ENCODE measurements at regions not wholly inside any gene's neighbourhood (a gene's known extent, or its start where the extent isn't known, plus 50 kb on each side); places are given as distances from the start of the nearest gene placed in this dataset.

GRCh38 chr13:65188721-65189120 lies 2041.4 kb downstream of the PCDH9 start:
- no peak overlapping the region for H3K4me3 ChIP-seq (ENCODE audit: insufficient read length, low read depth)
- H3K9ac ChIP-seq (ENCODE audit: insufficient read length, low read depth) = no peak overlapping the region
- H3K4me1 ChIP-seq (ENCODE audit: insufficient read depth, insufficient read length) = no peaks in the 10 kb centered on the region
- DNase-seq (ENCODE audit: low read depth, low spot score) = no peak
- TF ChIP-seq SUZ12 (IDR thresholded peaks at IDR 0.05; ENCODE audit: extremely low read depth, insufficient read depth, insufficient read length) (no peak), ZNF274 (IDR thresholded peaks at IDR 0.05; ENCODE audit: low read depth, low read length) (no peak), YY1 (IDR thresholded peaks at IDR 0.05; ENCODE audit: insufficient read depth, insufficient read length) (no peak)
- no peaks in the 10 kb centered on the region for H3K27me3 ChIP-seq (ENCODE audit: insufficient read depth, insufficient read length)
- no peaks in the 10 kb centered on the region for H3K36me3 ChIP-seq (ENCODE audit: insufficient read depth, insufficient read length, low read length)
- H3K9me3 ChIP-seq (ENCODE audit: insufficient read depth, low read length) = no peaks in the 10 kb centered on the region

- TF ChIP-seq ZNF274 (IDR thresholded peaks at IDR 0.05; ENCODE audit: low read depth, low read length) = no peak
- TF ChIP-seq YY1 (IDR thresholded peaks at IDR 0.05; ENCODE audit: insufficient read depth, insufficient read length) = no peak
- no peak for TF ChIP-seq SUZ12 (IDR thresholded peaks at IDR 0.05; ENCODE audit: extremely low read depth, insufficient read depth, insufficient read length)
- Histone ChIP-seq H3K27me3 (ENCODE audit: insufficient read depth, insufficient read length) (no peaks in the 10 kb centered on the region), H3K4me1 (ENCODE audit: insufficient read depth, insufficient read length) (no peaks in the 10 kb centered on the region), H3K9me3 (ENCODE audit: insufficient read depth, low read length) (no peaks in the 10 kb centered on the region), H3K4me3 (ENCODE audit: insufficient read length, low read depth) (no peak overlapping the region), H3K9ac (ENCODE audit: insufficient read length, low read depth) (no peak overlapping the region), H3K36me3 (ENCODE audit: insufficient read depth, insufficient read length, low read length) (no peaks in the 10 kb centered on the region)
- DNase-seq (ENCODE audit: low read depth, low spot score) = no peak
These were observed 2062.1 kb downstream of the PCDH9 start for GRCh38 chr13:65168026-65168425.

GRCh38 chr13:65166675-65167074 lies 2063.5 kb downstream of the PCDH9 start:
- TF ChIP-seq YY1 (IDR thresholded peaks at IDR 0.05; ENCODE audit: insufficient read depth, insufficient read length) (no peak), SUZ12 (IDR thresholded peaks at IDR 0.05; ENCODE audit: extremely low read depth, insufficient read depth, insufficient read length) (no peak), ZNF274 (IDR thresholded peaks at IDR 0.05; ENCODE audit: low read depth, low read length) (no peak)
- DNase-seq (ENCODE audit: low read depth, low spot score) = no peak
- Histone ChIP-seq H3K4me3 (ENCODE audit: insufficient read length, low read depth) (no peak overlapping the region), H3K4me1 (ENCODE audit: insufficient read depth, insufficient read length) (no peaks in the 10 kb centered on the region), H3K9ac (ENCODE audit: insufficient read length, low read depth) (no peak overlapping the region), H3K36me3 (ENCODE audit: insufficient read depth, insufficient read length, low read length) (no peaks in the 10 kb centered on the region), H3K9me3 (ENCODE audit: insufficient read depth, low read length) (no peaks in the 10 kb centered on the region), H3K27me3 (ENCODE audit: insufficient read depth, insufficient read length) (no peaks in the 10 kb centered on the region)

GRCh38 chr13:65159803-65160202 lies 2070.3 kb downstream of the PCDH9 start:
- no peak for DNase-seq (ENCODE audit: low read depth, low spot score)

GRCh38 chr13:65155861-65156260 lies 2074.3 kb downstream of the PCDH9 start:
- DNase-seq (ENCODE audit: low read depth, low spot score) = no peak
- Histone ChIP-seq H3K9me3 (ENCODE audit: insufficient read depth, low read length) (no peaks in the 10 kb centered on the region), H3K9ac (ENCODE audit: insufficient read length, low read depth) (no peak overlapping the region), H3K36me3 (ENCODE audit: insufficient read depth, insufficient read length, low read length) (no peaks in the 10 kb centered on the region), H3K27me3 (ENCODE audit: insufficient read depth, insufficient read length) (no peaks in the 10 kb centered on the region), H3K4me1 (ENCODE audit: insufficient read depth, insufficient read length) (no peaks in the 10 kb centered on the region), H3K4me3 (ENCODE audit: insufficient read length, low read depth) (no peak overlapping the region)
- TF ChIP-seq ZNF274 (IDR thresholded peaks at IDR 0.05; ENCODE audit: low read depth, low read length) (no peak), SUZ12 (IDR thresholded peaks at IDR 0.05; ENCODE audit: extremely low read depth, insufficient read depth, insufficient read length) (no peak)

More at GRCh38 chr13:65159803-65160202, 2070.3 kb downstream of the PCDH9 start:
- TF ChIP-seq SUZ12 (IDR thresholded peaks at IDR 0.05; ENCODE audit: extremely low read depth, insufficient read depth, insufficient read length) (no peak), YY1 (IDR thresholded peaks at IDR 0.05; ENCODE audit: insufficient read depth, insufficient read length) (no peak), ZNF274 (IDR thresholded peaks at IDR 0.05; ENCODE audit: low read depth, low read length) (no peak)
- H3K36me3 ChIP-seq (ENCODE audit: insufficient read depth, insufficient read length, low read length) = no peaks in the 10 kb centered on the region
- no peaks in the 10 kb centered on the region for H3K9me3 ChIP-seq (ENCODE audit: insufficient read depth, low read length)
- no peak overlapping the region for H3K9ac ChIP-seq (ENCODE audit: insufficient read length, low read depth)
- H3K4me1 ChIP-seq (ENCODE audit: insufficient read depth, insufficient read length) = no peaks in the 10 kb centered on the region
- no peak overlapping the region for H3K4me3 ChIP-seq (ENCODE audit: insufficient read length, low read depth)
- H3K27me3 ChIP-seq (ENCODE audit: insufficient read depth, insufficient read length) = no peaks in the 10 kb centered on the region

GRCh38 chr13:65154661-65155447 lies 2075.3 kb downstream of the PCDH9 start:
- no peak for DNase-seq (ENCODE audit: low read depth, low spot score)
- no peaks in the 10 kb centered on the region for H3K36me3 ChIP-seq (ENCODE audit: insufficient read depth, insufficient read length, low read length)
- no peak overlapping the region for H3K4me3 ChIP-seq (ENCODE audit: insufficient read length, low read depth)
- TF ChIP-seq ZNF274 (IDR thresholded peaks at IDR 0.05; ENCODE audit: low read depth, low read length) = no peak
- no peak for TF ChIP-seq YY1 (IDR thresholded peaks at IDR 0.05; ENCODE audit: insufficient read depth, insufficient read length)
- TF ChIP-seq SUZ12 (IDR thresholded peaks at IDR 0.05; ENCODE audit: extremely low read depth, insufficient read depth, insufficient read length) = no peak
- H3K27me3 ChIP-seq (ENCODE audit: insufficient read depth, insufficient read length) = no peaks in the 10 kb centered on the region
- H3K4me1 ChIP-seq (ENCODE audit: insufficient read depth, insufficient read length) = no peaks in the 10 kb centered on the region
- H3K9me3 ChIP-seq (ENCODE audit: insufficient read depth, low read length) = no peaks in the 10 kb centered on the region
- no peak overlapping the region for H3K9ac ChIP-seq (ENCODE audit: insufficient read length, low read depth)

- Histone ChIP-seq H3K4me1 (ENCODE audit: insufficient read depth, insufficient read length) (no peaks in the 10 kb centered on the region), H3K4me3 (ENCODE audit: insufficient read length, low read depth) (no peak overlapping the region), H3K9me3 (ENCODE audit: insufficient read depth, low read length) (no peaks in the 10 kb centered on the region), H3K9ac (ENCODE audit: insufficient read length, low read depth) (no peak overlapping the region), H3K27me3 (ENCODE audit: insufficient read depth, insufficient read length) (no peaks in the 10 kb centered on the region), H3K36me3 (ENCODE audit: insufficient read depth, insufficient read length, low read length) (no peaks in the 10 kb centered on the region)
- no peak for DNase-seq (ENCODE audit: low read depth, low spot score)
- no peak for TF ChIP-seq SUZ12 (IDR thresholded peaks at IDR 0.05; ENCODE audit: extremely low read depth, insufficient read depth, insufficient read length)
- no peak for TF ChIP-seq ZNF274 (IDR thresholded peaks at IDR 0.05; ENCODE audit: low read depth, low read length)
- no peak for TF ChIP-seq YY1 (IDR thresholded peaks at IDR 0.05; ENCODE audit: insufficient read depth, insufficient read length)
These were observed 2080.4 kb downstream of the PCDH9 start for GRCh38 chr13:65149687-65150086.
